Activated naive CD8-positive, alpha-beta T cell treated with anti-CD3 and anti-CD28 coated beads for 36 hours (primary cell): ENCODE measurements at regions not wholly inside any gene's neighbourhood (a gene's known extent, or its start where the extent isn't known, plus 50 kb on each side); places are given as distances from the start of the nearest gene placed in this dataset.

Source experiments
- DNase-seq: peaks from one replicate; pipeline ENCODE4 v3.0.0; 2021
- H3K27ac Mint-ChIP-seq: one replicate; pipeline ENCODE4 v1.8.0; 2022; ENCODE audit warnings: mild to moderate bottlenecking, moderate library complexity, mixed read lengths
- H3K27me3 Mint-ChIP-seq: one replicate; pipeline ENCODE4 v1.8.0; 2022; ENCODE audit warnings: mild to moderate bottlenecking, mixed read lengths
- H3K36me3 Mint-ChIP-seq: one replicate; pipeline ENCODE4 v1.8.0; 2021; ENCODE audit warnings: mild to moderate bottlenecking, mixed read lengths
- H3K4me1 Mint-ChIP-seq: one replicate; pipeline ENCODE4 v1.8.0; 2021; ENCODE audit warnings: mixed read lengths
- H3K4me3 Mint-ChIP-seq: one replicate; pipeline ENCODE4 v1.8.0; 2022; ENCODE audit warnings: mild to moderate bottlenecking, moderate library complexity, mixed read lengths
- H3K9me3 Mint-ChIP-seq: one replicate; pipeline ENCODE4 v1.8.0; 2022; ENCODE audit warnings: mixed read lengths

- H3K9me3 Mint-ChIP-seq = no peaks in the 10 kb centered on the region
- no peaks in the 10 kb centered on the region for H3K4me1 Mint-ChIP-seq
- DNase-seq = no peak
- no peaks in the 10 kb centered on the region for H3K36me3 Mint-ChIP-seq
- no peaks in the 10 kb centered on the region for H3K27me3 Mint-ChIP-seq
- no peak overlapping the region for H3K4me3 Mint-ChIP-seq
- H3K27ac Mint-ChIP-seq = no peak overlapping the region
These were observed 136.3 kb downstream of the FOXG1 start for GRCh38 chr14:28902930-28903329.

- no peak overlapping the region for H3K4me3 Mint-ChIP-seq
- no peaks in the 10 kb centered on the region for H3K27me3 Mint-ChIP-seq
- no peak for DNase-seq
- H3K27ac Mint-ChIP-seq = no peak overlapping the region
- H3K36me3 Mint-ChIP-seq = no peaks in the 10 kb centered on the region
- H3K9me3 Mint-ChIP-seq = peaks cover 7% of the 10 kb centered on the region
- no peaks in the 10 kb centered on the region for H3K4me1 Mint-ChIP-seq
These were observed 144.9 kb downstream of the FOXG1 start for GRCh38 chr14:28911521-28911920.

GRCh38 chr14:28913056-28913455, 146.5 kb downstream of the FOXG1 start:
- Mint-ChIP-seq H3K4me3 (no peak overlapping the region), H3K9me3 (peaks cover 9% of the 10 kb centered on the region), H3K27me3 (no peaks in the 10 kb centered on the region), H3K36me3 (no peaks in the 10 kb centered on the region), H3K27ac (no peak overlapping the region), H3K4me1 (no peaks in the 10 kb centered on the region)
- no peak for DNase-seq

DNA sequence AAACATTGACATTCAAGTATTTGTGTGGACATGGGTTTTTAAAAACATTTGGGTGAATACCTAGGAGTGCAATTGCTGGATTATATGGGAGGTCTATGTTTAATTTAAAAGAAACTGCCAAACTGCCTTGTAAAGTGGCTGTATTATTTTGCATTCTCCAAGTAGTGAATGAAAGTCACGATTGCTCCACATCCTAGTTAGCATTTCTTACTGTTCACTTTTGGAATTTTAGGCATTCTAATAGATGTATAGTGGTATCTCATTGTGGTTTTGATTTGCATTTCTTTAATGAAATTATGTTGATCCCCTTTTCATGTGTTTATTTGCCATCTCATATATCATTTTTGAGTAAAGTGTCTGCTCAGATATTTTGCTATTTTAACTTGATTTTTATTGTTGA, 159.5 kb downstream of the FOXG1 start:
- no peak for DNase-seq
- Mint-ChIP-seq H3K9me3 (peaks cover 2% of the 10 kb centered on the region), H3K4me3 (no peak overlapping the region), H3K4me1 (no peaks in the 10 kb centered on the region), H3K36me3 (no peaks in the 10 kb centered on the region), H3K27ac (no peak overlapping the region), H3K27me3 (no peaks in the 10 kb centered on the region)

- Mint-ChIP-seq H3K36me3 (no peaks in the 10 kb centered on the region), H3K9me3 (peaks cover 10% of the 10 kb centered on the region), H3K27me3 (no peaks in the 10 kb centered on the region), H3K4me1 (no peaks in the 10 kb centered on the region), H3K4me3 (no peak overlapping the region), H3K27ac (no peak overlapping the region)
- DNase-seq = no peak
These were observed 165.4 kb downstream of the FOXG1 start for GRCh38 chr14:28931999-28932398.

DNA sequence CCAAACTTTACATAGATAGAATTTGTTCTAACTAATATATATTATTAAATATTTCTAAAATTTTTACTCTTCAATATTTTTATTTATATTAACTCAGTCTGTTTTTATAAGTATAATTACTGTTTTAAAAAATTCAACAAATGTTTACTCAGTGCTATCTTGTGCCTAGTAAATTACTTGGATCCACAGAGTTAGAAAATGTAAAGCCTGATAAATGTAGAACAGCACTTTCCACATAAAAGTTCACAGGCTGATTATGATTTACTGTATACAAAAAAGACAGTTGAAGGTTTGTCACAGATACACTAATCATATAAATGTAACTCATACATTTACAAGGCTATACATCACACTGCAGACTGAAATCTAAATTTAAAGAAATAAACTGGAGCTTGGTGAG, 170.0 kb downstream of the FOXG1 start:
- Mint-ChIP-seq H3K4me1 (no peaks in the 10 kb centered on the region), H3K27me3 (no peaks in the 10 kb centered on the region), H3K4me3 (no peak overlapping the region), H3K36me3 (no peaks in the 10 kb centered on the region), H3K9me3 (peaks cover 12% of the 10 kb centered on the region), H3K27ac (no peak overlapping the region)
- DNase-seq = no peak

- Mint-ChIP-seq H3K27me3 (no peaks in the 10 kb centered on the region), H3K9me3 (peaks cover 4% of the 10 kb centered on the region), H3K27ac (no peak overlapping the region), H3K4me1 (no peaks in the 10 kb centered on the region), H3K4me3 (no peak overlapping the region), H3K36me3 (no peaks in the 10 kb centered on the region)
- no peak for DNase-seq
These were observed 175.2 kb downstream of the FOXG1 start for GRCh38 chr14:28941758-28942157.

DNA sequence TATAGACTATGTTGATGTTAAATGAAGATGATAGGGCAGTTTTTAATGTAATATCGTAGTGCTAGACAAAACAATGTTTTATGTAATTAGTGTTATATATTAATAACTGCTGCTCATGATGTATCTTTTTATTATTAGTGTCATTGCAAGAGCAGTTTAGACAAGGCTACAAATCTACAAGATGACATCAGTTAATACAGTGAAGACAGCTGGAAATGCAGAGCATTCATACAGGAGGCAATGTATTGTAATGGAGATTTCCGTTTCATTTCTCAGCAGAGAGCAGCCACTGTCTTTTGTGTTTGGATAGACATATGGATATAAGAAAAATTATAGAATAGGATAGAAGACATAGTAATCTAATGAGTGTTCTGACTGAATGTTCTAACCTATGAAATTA, 178.0 kb downstream of the FOXG1 start:
- DNase-seq = no peak
- H3K27me3 Mint-ChIP-seq = no peaks in the 10 kb centered on the region
- peaks cover 5% of the 10 kb centered on the region for H3K9me3 Mint-ChIP-seq
- H3K4me1 Mint-ChIP-seq = no peaks in the 10 kb centered on the region
- H3K27ac Mint-ChIP-seq = no peak overlapping the region
- H3K4me3 Mint-ChIP-seq = no peak overlapping the region
- H3K36me3 Mint-ChIP-seq = no peaks in the 10 kb centered on the region

- no peaks in the 10 kb centered on the region for H3K36me3 Mint-ChIP-seq
- H3K4me3 Mint-ChIP-seq = no peak overlapping the region
- H3K9me3 Mint-ChIP-seq = peaks cover 3% of the 10 kb centered on the region
- no peak overlapping the region for H3K27ac Mint-ChIP-seq
- H3K27me3 Mint-ChIP-seq = no peaks in the 10 kb centered on the region
- no peak for DNase-seq
- no peaks in the 10 kb centered on the region for H3K4me1 Mint-ChIP-seq
These were observed 179.7 kb downstream of the FOXG1 start for GRCh38 chr14:28946267-28946666.

GRCh38 chr14:28949503-28949902, 182.9 kb downstream of the FOXG1 start:
- no peak overlapping the region for H3K27ac Mint-ChIP-seq
- no peak for DNase-seq
- H3K4me1 Mint-ChIP-seq = no peaks in the 10 kb centered on the region
- H3K4me3 Mint-ChIP-seq = no peak overlapping the region
- no peaks in the 10 kb centered on the region for H3K36me3 Mint-ChIP-seq
- no peaks in the 10 kb centered on the region for H3K27me3 Mint-ChIP-seq
- H3K9me3 Mint-ChIP-seq = peaks cover 3% of the 10 kb centered on the region

DNA sequence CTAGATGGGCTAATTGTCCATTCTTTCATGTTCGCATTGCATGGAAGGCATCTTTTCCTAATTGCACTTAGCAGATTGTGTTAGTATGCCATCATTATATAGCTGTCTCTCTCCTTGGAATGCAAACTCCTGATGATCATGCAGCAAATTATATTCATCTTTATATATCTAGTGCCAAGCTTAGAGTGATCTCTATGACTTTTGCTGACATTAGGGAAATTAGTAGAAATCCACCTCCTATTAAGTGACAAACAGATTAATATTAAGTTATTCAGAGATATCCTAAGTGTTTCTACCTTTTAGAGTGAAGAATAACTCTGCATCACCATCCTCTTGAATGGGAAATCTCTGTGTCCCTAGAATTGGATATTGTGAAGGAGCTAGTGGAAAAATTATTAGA, 185.6 kb downstream of the FOXG1 start:
- H3K27ac Mint-ChIP-seq = no peak overlapping the region
- no peak overlapping the region for H3K4me3 Mint-ChIP-seq
- peaks cover 9% of the 10 kb centered on the region for H3K9me3 Mint-ChIP-seq
- no peaks in the 10 kb centered on the region for H3K36me3 Mint-ChIP-seq
- no peaks in the 10 kb centered on the region for H3K4me1 Mint-ChIP-seq
- no peaks in the 10 kb centered on the region for H3K27me3 Mint-ChIP-seq
- no peak for DNase-seq

DNA sequence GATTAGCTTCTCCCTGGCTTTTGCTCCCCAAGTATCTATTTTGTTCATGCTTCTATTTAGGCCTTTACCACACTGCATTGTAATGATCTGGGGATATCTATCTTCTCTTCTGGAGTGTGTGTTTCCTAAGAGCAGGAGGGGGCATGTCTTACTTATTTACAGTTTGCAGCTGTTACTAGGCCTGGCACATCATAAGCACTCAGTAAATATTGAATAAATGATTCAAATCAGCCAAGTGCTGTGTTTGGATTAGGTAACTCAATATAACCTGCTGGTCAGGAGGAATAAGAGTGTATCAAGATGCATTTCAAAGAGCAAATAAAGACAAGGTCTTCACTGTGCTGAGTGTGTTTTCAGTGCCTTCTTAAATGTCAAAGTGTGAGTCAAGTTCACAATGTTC, 186.1 kb downstream of the FOXG1 start:
- no peak overlapping the region for H3K27ac Mint-ChIP-seq
- H3K4me3 Mint-ChIP-seq = no peak overlapping the region
- no peaks in the 10 kb centered on the region for H3K27me3 Mint-ChIP-seq
- H3K4me1 Mint-ChIP-seq = no peaks in the 10 kb centered on the region
- DNase-seq = no peak
- no peaks in the 10 kb centered on the region for H3K36me3 Mint-ChIP-seq
- H3K9me3 Mint-ChIP-seq = peaks cover 9% of the 10 kb centered on the region

GRCh38 chr14:28953973-28954372, 187.4 kb downstream of the FOXG1 start:
- Mint-ChIP-seq H3K4me1 (no peaks in the 10 kb centered on the region), H3K27ac (no peak overlapping the region), H3K36me3 (no peaks in the 10 kb centered on the region), H3K27me3 (no peaks in the 10 kb centered on the region), H3K4me3 (no peak overlapping the region), H3K9me3 (peaks cover 9% of the 10 kb centered on the region)
- no peak for DNase-seq

GRCh38 chr14:28966416-28967233, 200.0 kb downstream of the FOXG1 start:
- Mint-ChIP-seq H3K4me1 (no peaks in the 10 kb centered on the region), H3K27me3 (no peaks in the 10 kb centered on the region), H3K9me3 (peaks cover 4% of the 10 kb centered on the region), H3K4me3 (no peak overlapping the region), H3K27ac (no peak overlapping the region), H3K36me3 (no peaks in the 10 kb centered on the region)
- DNase-seq = no peak

DNA sequence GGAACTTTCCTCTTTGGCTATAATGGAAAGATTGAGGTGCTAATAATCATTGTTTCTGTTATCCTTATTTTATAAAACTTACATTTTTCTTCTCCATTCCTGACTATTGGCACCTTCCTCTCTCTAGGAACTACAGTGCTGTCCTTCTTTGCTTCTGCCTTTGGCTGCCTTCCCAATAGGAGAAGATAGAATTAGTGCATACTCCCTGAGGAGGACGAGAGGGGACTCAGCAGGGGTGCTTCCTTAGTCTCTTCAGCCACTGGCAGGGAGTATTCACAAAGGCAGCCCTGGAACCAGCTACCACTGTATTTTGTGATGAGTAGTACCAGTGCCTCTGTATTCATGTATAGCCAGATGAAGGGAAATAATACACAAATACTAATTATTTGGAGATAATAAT, 208.5 kb downstream of the FOXG1 start:
- Mint-ChIP-seq H3K4me1 (no peaks in the 10 kb centered on the region), H3K36me3 (no peaks in the 10 kb centered on the region), H3K27ac (no peak overlapping the region), H3K9me3 (peaks cover 7% of the 10 kb centered on the region), H3K4me3 (no peak overlapping the region), H3K27me3 (no peaks in the 10 kb centered on the region)
- no peak for DNase-seq

GRCh38 chr14:28982228-28982627, 215.6 kb downstream of the FOXG1 start:
- DNase-seq = no peak
- Mint-ChIP-seq H3K9me3 (peaks cover 13% of the 10 kb centered on the region), H3K4me1 (no peaks in the 10 kb centered on the region), H3K27me3 (no peaks in the 10 kb centered on the region), H3K27ac (no peak overlapping the region), H3K36me3 (no peaks in the 10 kb centered on the region), H3K4me3 (no peak overlapping the region)
